Pancreas (tissue), 10 donors: ENCODE measurements at regions not wholly inside any gene's neighbourhood (a gene's known extent, or its start where the extent isn't known, plus 50 kb on each side); places are given as distances from the start of the nearest gene placed in this dataset.
"Not testable (repeated sequence)": the region's sequence is repeated elsewhere in the genome, so short reads cannot be mapped to it uniquely, and the experiment has no call there.

Source experiments
- ATAC-seq, 4 donors: fragments of 200-7000 bp; cut with Tn5 transposase; one replicate each; pipeline versions ENCODE4 v1.8.0 to v1.9.1; 2020; ENCODE audit warnings: mild to moderate bottlenecking in 4 of 4, moderate library complexity in 4 of 4
- DNase-seq, 6 donors: peaks; one replicate each; pipeline ENCODE4 v3.0.0-alpha.2; 2020
- FAIRE-seq: peaks from 2 replicates; lab custom pipeline; 2012; peaks lifted over from hg19 to GRCh38; lab: Jason Lieb, UNC
- H3K27ac ChIP-seq, 4 donors: fragments of 200-600 bp; sonication (generic); 1 replicate in 3 of 4; 2 replicates in 1 of 4; pipeline versions ENCODE4 v1.5.0 to v1.8.0; 2020
- H3K27me3 ChIP-seq, 4 donors: fragments of 200-600 bp; one replicate each; pipeline ENCODE4 v1.8.0; 2021
- H3K36me3 ChIP-seq, 3 donors: fragments of 200-600 bp; sonication (generic) in 1 of 3; one replicate each; pipeline versions ENCODE4 v1.5.0 to v1.8.0; 2020 to 2021
- H3K4me1 ChIP-seq, 3 donors: fragments of 200-600 bp; one replicate each; pipeline ENCODE4 v1.8.0; 2021
- H3K4me3 ChIP-seq, 4 donors: fragments of 200-600 bp; sonication (generic) in 2 of 4; one replicate each; pipeline versions ENCODE4 v1.5.0 to v1.8.0; 2020 to 2021
- H3K9me3 ChIP-seq, 4 donors: fragments of 200-600 bp; one replicate each; pipeline ENCODE4 v1.8.0; 2021
- CTCF ChIP-seq, 4 donors: fragments of 200-600 bp; sonication (generic) in 3 of 4; IDR thresholded peaks; one replicate each; pipeline versions ENCODE4 v1.5.0 to v1.8.0; 2021; ENCODE audit warnings: antibody characterized with exemption in 4 of 4
- WGBS, 2 donors: extraction: QIAGEN DNeasy Blood & Tissue Kit; methylation state at CpG; one replicate each; pipeline ENCODE4 v1.1.7; 2013; 5-methylcytosine and 5-hydroxymethylcytosine counted together
- intact Hi-C, 3 donors: fragments of 100-400 bp; cut with DNase I; formaldehyde crosslinking; loops; one replicate each; pipeline versions ENCODE4 v1.11.1 to v1.14.2; 2022
- donor health status: healthy with polysubstance abuse.
- donor health status: DM: no; HTN: no; CAD: no; lungs with moderate emphysema.
- donor health status: DM: no; HTN: no; CAD: no.
- donor health status: control.
- donor health status: control.
- donor health status: Bipolar disorder and iron deficiency.
- donor health status: DM: yes; HTN: yes; CAD: no.
- donor health status: DM: no; HTN: no; CAD: no.
- donor health status: DM: no; HTN: no; CAD: no.
- donor health status: DM: yes; HTN: yes; CAD: no.

GRCh38 chr17:45643591-45643990 lies 140.5 kb upstream of the CRHR1 start:
- H3K27ac ChIP-seq, result no peak overlapping the region
- no peak for ATAC-seq
- no peaks in the 10 kb centered on the region for H3K9me3 ChIP-seq
- no peak overlapping the region for H3K4me3 ChIP-seq
- no peak for FAIRE-seq
- H3K36me3 ChIP-seq, result peaks cover 0 to 6% (median 0%) of the 10 kb centered on the region in 3 donors
- 68 to 79% methylated on average over 10 of the region's 10 CpGs for WGBS, 2 donors
- no peaks in the 10 kb centered on the region for H3K4me1 ChIP-seq
- no peak for TF ChIP-seq CTCF (IDR thresholded peaks at IDR 0.05)
- peaks cover 0 to 3% (median 0%) of the 10 kb centered on the region in 4 donors for H3K27me3 ChIP-seq
- no peak for DNase-seq
- intact Hi-C loops, result loop anchor here (5.0 to 10.0 kb wide), 2 partner anchors 181 to 189 kb away; no protein-coding TSS in a partner anchor

GRCh38 chr17:45644637-45645036 lies 139.5 kb upstream of the CRHR1 start:
- not testable (repeated sequence) for H3K27ac ChIP-seq, H3K9me3 ChIP-seq, FAIRE-seq, DNase-seq, H3K4me1 ChIP-seq, H3K27me3 ChIP-seq, H3K36me3 ChIP-seq, H3K4me3 ChIP-seq, ATAC-seq
- intact Hi-C loops, result loop anchor here (5.0 to 10.0 kb wide), 2 partner anchors 180 to 188 kb away; no protein-coding TSS in a partner anchor
- 69 to 83% methylated on average over 1 of the region's 1 CpG for WGBS, 2 donors

GRCh38 chr17:45645330-45645729 lies 138.8 kb upstream of the CRHR1 start:
- no peaks in the 10 kb centered on the region for H3K4me1 ChIP-seq
- FAIRE-seq (no peak), DNase-seq (no peak), ATAC-seq (no peak)
- WGBS, 2 donors, result 75 to 90% methylated on average over 3 of the region's 3 CpGs
- H3K4me3 ChIP-seq, result no peak overlapping the region
- H3K27me3 ChIP-seq, result peaks cover 0 to 8% (median 1%) of the 10 kb centered on the region in 4 donors
- intact Hi-C loops, result loop anchor here in 1 of 3 donors (10.0 kb wide), 1 partner anchor 179 kb away; no protein-coding TSS in a partner anchor
- no peak overlapping the region for H3K27ac ChIP-seq
- H3K36me3 ChIP-seq, result no peaks in the 10 kb centered on the region
- no peaks in the 10 kb centered on the region for H3K9me3 ChIP-seq
- TF ChIP-seq CTCF (IDR thresholded peaks at IDR 0.05), result no peak

- H3K27me3 ChIP-seq, result peaks cover 0 to 8% (median 1%) of the 10 kb centered on the region in 4 donors
- ATAC-seq, result no peak
- intact Hi-C loops, result loop anchor here in 1 of 3 donors (10.0 kb wide), 1 partner anchor 178 kb away; no protein-coding TSS in a partner anchor
These were observed 137.7 kb upstream of the CRHR1 start for GRCh38 chr17:45646288-45646988.

GRCh38 chr17:45648642-45649041 lies 135.5 kb upstream of the CRHR1 start:
- H3K27me3 ChIP-seq, result peaks cover 0 to 8% (median under 1%) of the 10 kb centered on the region in 4 donors
- no peaks in the 10 kb centered on the region for H3K9me3 ChIP-seq
- H3K4me3 ChIP-seq, result no peak overlapping the region
- no peaks in the 10 kb centered on the region for H3K36me3 ChIP-seq
- DNase-seq, result no peak
- WGBS, 2 donors, result 67 to 69% methylated on average over 6 of the region's 6 CpGs
- intact Hi-C loops, result loop anchor here in 1 of 3 donors (10.0 kb wide), 1 partner anchor 176 kb away; no protein-coding TSS in a partner anchor
- no peak for TF ChIP-seq CTCF (IDR thresholded peaks at IDR 0.05)
- no peak overlapping the region for H3K27ac ChIP-seq
- H3K4me1 ChIP-seq, result no peaks in the 10 kb centered on the region
- no peak for ATAC-seq
- no peak for FAIRE-seq

More at GRCh38 chr17:45646288-45646988, 137.7 kb upstream of the CRHR1 start:
- WGBS, 2 donors, result 23 to 26% methylated on average over 12 of the region's 12 CpGs
- Histone ChIP-seq H3K27ac (no peak overlapping the region), H3K4me1 (no peaks in the 10 kb centered on the region), H3K4me3 (no peak overlapping the region), H3K36me3 (no peaks in the 10 kb centered on the region), H3K9me3 (no peaks in the 10 kb centered on the region)
- no peak for TF ChIP-seq CTCF (IDR thresholded peaks at IDR 0.05)
- FAIRE-seq, result no peak
- no peak for DNase-seq
